Right forelimb (tissue), 1 donor: ENCODE measurements at regions not wholly inside any gene's neighbourhood (a gene's known extent, or its start where the extent isn't known, plus 50 kb on each side); places are given as distances from the start of the nearest gene placed in this dataset.
A peak's percentile ranks its signal among the peaks of the same experiment; 100 is the strongest.

Experiments used
- DNase-seq: peaks from one replicate; pipeline ENCODE4 v3.0.0-alpha.2; 2018

GRCh38 chr18:23350188-23350587, 102.9 kb upstream of the RIOK3 start:
- DNase-seq = no peak

GRCh38 chr18:23351521-23351920, 101.6 kb upstream of the RIOK3 start:
- no peak for DNase-seq

- no peak for DNase-seq
These were observed 101.0 kb upstream of the RIOK3 start for GRCh38 chr18:23352042-23352441.

- DNase-seq = no peak
These were observed 99.6 kb upstream of the RIOK3 start for GRCh38 chr18:23353459-23353858.

GRCh38 chr18:23354625-23355024, 98.5 kb upstream of the RIOK3 start:
- DNase-seq = no peak

- no peak for DNase-seq
These were observed 97.9 kb upstream of the RIOK3 start for GRCh38 chr18:23355206-23355605.

- DNase-seq = no peak
These were observed 96.7 kb upstream of the RIOK3 start for GRCh38 chr18:23356424-23356823.

GRCh38 chr18:23356915-23357601, 96.0 kb upstream of the RIOK3 start:
- no peak for DNase-seq

- peak; percentile 71 for DNase-seq
These were observed 95.0 kb upstream of the RIOK3 start for GRCh38 chr18:23357996-23358594.

- DNase-seq = no peak
These were observed 93.7 kb upstream of the RIOK3 start for GRCh38 chr18:23359421-23359820.

GRCh38 chr18:23363865-23364570, 89.1 kb upstream of the RIOK3 start:
- DNase-seq = no peak

GRCh38 chr18:23365602-23366001, 87.5 kb upstream of the RIOK3 start:
- no peak for DNase-seq

GRCh38 chr18:23369266-23369665, 83.8 kb upstream of the RIOK3 start:
- DNase-seq = no peak

GRCh38 chr18:23373570-23373969, 79.5 kb upstream of the RIOK3 start:
- DNase-seq = no peak

- DNase-seq = no peak
These were observed 75.3 kb upstream of the RIOK3 start for GRCh38 chr18:23377669-23378301.

GRCh38 chr18:23378302-23378686, 74.8 kb upstream of the RIOK3 start:
- DNase-seq = no peak

GRCh38 chr18:23380001-23380550, 73.0 kb upstream of the RIOK3 start:
- no peak for DNase-seq

- DNase-seq = no peak
These were observed 72.3 kb upstream of the RIOK3 start for GRCh38 chr18:23380817-23381216.

- DNase-seq = no peak
These were observed 69.6 kb upstream of the RIOK3 start for GRCh38 chr18:23383494-23383893.

GRCh38 chr18:23384778-23385736, 68.0 kb upstream of the RIOK3 start:
- DNase-seq = no peak

GRCh38 chr18:23386317-23386716, 66.8 kb upstream of the RIOK3 start:
- DNase-seq = no peak

GRCh38 chr18:23387265-23387664, 65.8 kb upstream of the RIOK3 start:
- DNase-seq = no peak
